HUES64 (cell line): ENCODE measurements at regions not wholly inside any gene's neighbourhood (a gene's known extent, or its start where the extent isn't known, plus 50 kb on each side); places are given as distances from the start of the nearest gene placed in this dataset.
"Not testable (repeated sequence)": the region's sequence is repeated elsewhere in the genome, so short reads cannot be mapped to it uniquely, and the experiment has no call there.

ENCODE experiments used
- H3K27ac ChIP-seq: 2 replicates; pipeline ENCODE4 v1.7.0; 2013; ENCODE audit warnings: low read depth, low read length, inconsistent platforms
- H3K27me3 ChIP-seq: 2 replicates; pipeline ENCODE4 v1.6.1; 2013; ENCODE audit warnings: mild to moderate bottlenecking, low read length; ENCODE audit not compliant: insufficient read depth
- H3K36me3 ChIP-seq: 2 replicates; pipeline ENCODE4 v1.6.1; 2013; ENCODE audit warnings: mild to moderate bottlenecking, low read length; ENCODE audit not compliant: insufficient read depth
- H3K4me1 ChIP-seq: 2 replicates; pipeline ENCODE4 v1.6.1; 2013; ENCODE audit warnings: mild to moderate bottlenecking, low read length, moderate library complexity; ENCODE audit not compliant: insufficient read depth
- H3K4me3 ChIP-seq: 2 replicates; pipeline ENCODE4 v1.5.1; 2013; ENCODE audit warnings: mild to moderate bottlenecking, low read length, moderate library complexity
- H3K9ac ChIP-seq: 2 replicates; pipeline ENCODE4 v1.6.1; 2013; ENCODE audit warnings: mild to moderate bottlenecking, low read depth, low read length
- H3K9me3 ChIP-seq: 2 replicates; pipeline ENCODE4 v1.6.1; 2013; ENCODE audit warnings: low read depth, low read length; ENCODE audit not compliant: insufficient read depth
- WGBS: fragments of 150-250, 120-280 bp; methylation state at CpG from one replicate; pipeline ENCODE4 v1.1.7; 2013; ENCODE audit warnings: missing lambda C conversion rate; 5-methylcytosine and 5-hydroxymethylcytosine counted together

- Histone ChIP-seq H3K36me3 (no peaks in the 10 kb centered on the region), H3K4me1 (no peaks in the 10 kb centered on the region), H3K9ac (no peak overlapping the region), H3K27me3 (no peaks in the 10 kb centered on the region), H3K4me3 (no peak overlapping the region), H3K27ac (no peak overlapping the region), H3K9me3 (no peaks in the 10 kb centered on the region; the same call in 1 of the 2 replicates)
- 94% methylated on average over 3 of the region's 4 CpGs for WGBS
These were observed 358.4 kb upstream of the RGS17 start for GRCh38 chr6:153489479-153489878.

- Histone ChIP-seq H3K4me3 (no peak overlapping the region), H3K4me1 (no peaks in the 10 kb centered on the region), H3K36me3 (no peaks in the 10 kb centered on the region), H3K27me3 (no peaks in the 10 kb centered on the region), H3K9ac (no peak overlapping the region), H3K9me3 (peaks cover 3% of the 10 kb centered on the region; the same call in 1 of the 2 replicates), H3K27ac (no peak overlapping the region)
- no CpG with 5 or more reads among the region's 1 CpG for WGBS
These were observed 357.2 kb upstream of the RGS17 start for GRCh38 chr6:153488267-153488666.

GRCh38 chr6:153485072-153485471, 354.0 kb upstream of the RGS17 start:
- peaks cover 5% of the 10 kb centered on the region; the same call in 1 of the 2 replicates for H3K9me3 ChIP-seq
- H3K27me3 ChIP-seq = no peaks in the 10 kb centered on the region
- H3K4me1 ChIP-seq = no peaks in the 10 kb centered on the region
- no peak overlapping the region for H3K27ac ChIP-seq
- H3K36me3 ChIP-seq = no peaks in the 10 kb centered on the region
- no peak overlapping the region for H3K9ac ChIP-seq
- WGBS = no CpG with 5 or more reads among the region's 1 CpG
- H3K4me3 ChIP-seq = no peak overlapping the region

- Histone ChIP-seq H3K36me3 (no peaks in the 10 kb centered on the region), H3K4me1 (no peaks in the 10 kb centered on the region)
- 94% methylated on average over 1 of the region's 1 CpG for WGBS
These were observed 353.0 kb upstream of the RGS17 start for GRCh38 chr6:153484056-153484455.

GRCh38 chr6:153476243-153476642, 345.2 kb upstream of the RGS17 start:
- no peaks in the 10 kb centered on the region for H3K4me1 ChIP-seq
- H3K9me3 ChIP-seq = no peaks in the 10 kb centered on the region
- no peak overlapping the region for H3K9ac ChIP-seq
- H3K4me3 ChIP-seq = no peak overlapping the region
- H3K36me3 ChIP-seq = no peaks in the 10 kb centered on the region
- WGBS = 93% methylated on average over 6 of the region's 6 CpGs
- no peak overlapping the region for H3K27ac ChIP-seq
- no peaks in the 10 kb centered on the region for H3K27me3 ChIP-seq

More at GRCh38 chr6:153484056-153484455, 353.0 kb upstream of the RGS17 start:
- H3K9me3 ChIP-seq = peaks cover 5% of the 10 kb centered on the region; the same call in 1 of the 2 replicates
- no peak overlapping the region for H3K4me3 ChIP-seq
- no peaks in the 10 kb centered on the region for H3K27me3 ChIP-seq
- H3K27ac ChIP-seq = no peak overlapping the region
- H3K9ac ChIP-seq = no peak overlapping the region

GRCh38 chr6:153465050-153465449, 334.0 kb upstream of the RGS17 start:
- Histone ChIP-seq H3K9me3 (no peaks in the 10 kb centered on the region), H3K27me3 (no peaks in the 10 kb centered on the region), H3K4me3 (no peak overlapping the region), H3K36me3 (no peaks in the 10 kb centered on the region), H3K27ac (no peak overlapping the region), H3K9ac (no peak overlapping the region), H3K4me1 (no peaks in the 10 kb centered on the region)
- 100% methylated on average over 1 of the region's 2 CpGs for WGBS

GRCh38 chr6:153449279-153449678, 318.2 kb upstream of the RGS17 start:
- Histone ChIP-seq H3K36me3 (no peaks in the 10 kb centered on the region), H3K4me1 (peaks cover 14% of the 10 kb centered on the region; the same call in 1 of the 2 replicates), H3K4me3 (no peak overlapping the region), H3K9me3 (peaks cover 13% of the 10 kb centered on the region), H3K27ac (no peak overlapping the region), H3K9ac (no peak overlapping the region), H3K27me3 (no peaks in the 10 kb centered on the region)

GRCh38 chr6:153442749-153443148, 311.7 kb upstream of the RGS17 start:
- 53% methylated on average over 2 of the region's 2 CpGs for WGBS
- not testable (repeated sequence) for H3K36me3 ChIP-seq, H3K27me3 ChIP-seq, H3K9ac ChIP-seq, H3K4me3 ChIP-seq
- peaks cover 44% of the 10 kb centered on the region for H3K4me1 ChIP-seq
- H3K9me3 ChIP-seq = peaks cover 11% of the 10 kb centered on the region
- peak overlapping the region; percentile 84 for H3K27ac ChIP-seq

- Histone ChIP-seq H3K9me3 (peaks cover 11% of the 10 kb centered on the region), H3K9ac (peak overlapping the region; percentile 55; the same call in 1 of the 2 replicates), H3K4me1 (peaks cover 45% of the 10 kb centered on the region), H3K27ac (peak overlapping the region; percentile 91), H3K27me3 (no peaks in the 10 kb centered on the region), H3K4me3 (no peak overlapping the region), H3K36me3 (no peaks in the 10 kb centered on the region)
- 2% methylated on average over 2 of the region's 2 CpGs for WGBS
These were observed 311.0 kb upstream of the RGS17 start for GRCh38 chr6:153442096-153442495.

- 19% methylated on average over 3 of the region's 3 CpGs for WGBS
- peak overlapping the region; percentile 25; the same call in 1 of the 2 replicates for H3K27ac ChIP-seq
- peaks cover 53% of the 10 kb centered on the region for H3K4me1 ChIP-seq
These were observed 306.1 kb upstream of the RGS17 start for GRCh38 chr6:153437193-153437592.

GRCh38 chr6:153436351-153436750, 305.3 kb upstream of the RGS17 start:
- 57% methylated on average over 5 of the region's 5 CpGs for WGBS
- Histone ChIP-seq H3K9me3 (no peaks in the 10 kb centered on the region), H3K9ac (no peak overlapping the region; the same call in 1 of the 2 replicates), H3K4me1 (peaks cover 44% of the 10 kb centered on the region), H3K36me3 (no peaks in the 10 kb centered on the region), H3K4me3 (no peak overlapping the region), H3K27me3 (no peaks in the 10 kb centered on the region), H3K27ac (peak overlapping the region; percentile 42)

More at GRCh38 chr6:153437193-153437592, 306.1 kb upstream of the RGS17 start:
- no peak overlapping the region for H3K4me3 ChIP-seq
- no peaks in the 10 kb centered on the region for H3K9me3 ChIP-seq
- no peak overlapping the region for H3K9ac ChIP-seq
- H3K36me3 ChIP-seq = no peaks in the 10 kb centered on the region
- no peaks in the 10 kb centered on the region for H3K27me3 ChIP-seq

- H3K36me3 ChIP-seq = no peaks in the 10 kb centered on the region
- no peak overlapping the region for H3K9ac ChIP-seq
These were observed 304.7 kb upstream of the RGS17 start for GRCh38 chr6:153435787-153436186.

More at GRCh38 chr6:153435787-153436186, 304.7 kb upstream of the RGS17 start:
- peak overlapping the region; percentile 42 for H3K27ac ChIP-seq
- no peaks in the 10 kb centered on the region for H3K9me3 ChIP-seq
- no peaks in the 10 kb centered on the region for H3K27me3 ChIP-seq
- H3K4me3 ChIP-seq = no peak overlapping the region
- peaks cover 40% of the 10 kb centered on the region for H3K4me1 ChIP-seq
